Fibroblast of skin of right biceps (primary cell): ENCODE measurements at regions not wholly inside any gene's neighbourhood (a gene's known extent, or its start where the extent isn't known, plus 50 kb on each side); places are given as distances from the start of the nearest gene placed in this dataset.
"Not testable (repeated sequence)": the region's sequence is repeated elsewhere in the genome, so short reads cannot be mapped to it uniquely, and the experiment has no call there.

Experiments
- DNase-seq: peaks from one replicate; pipeline ENCODE4 v3.0.0-alpha.2; 2013

- DNase-seq, result no peak
These were observed 1137.1 kb downstream of the OLFM4 start for GRCh38 chr13:54165581-54166215.

- DNase-seq, result no peak
These were observed 1145.4 kb downstream of the OLFM4 start for GRCh38 chr13:54173996-54174395.

- DNase-seq, result no peak
These were observed 1146.9 kb downstream of the OLFM4 start for GRCh38 chr13:54175466-54175865.

- no peak for DNase-seq
These were observed 1148.9 kb downstream of the OLFM4 start for GRCh38 chr13:54177466-54177865.

- DNase-seq, result no peak
These were observed 1154.6 kb downstream of the OLFM4 start for GRCh38 chr13:54183166-54183565.

- no peak for DNase-seq
These were observed 1155.1 kb downstream of the OLFM4 start for GRCh38 chr13:54183728-54184127.

GRCh38 chr13:54184576-54184975 lies 1156.0 kb downstream of the OLFM4 start:
- DNase-seq, result no peak

- no peak for DNase-seq
These were observed 1156.5 kb downstream of the OLFM4 start for GRCh38 chr13:54185101-54185500.

- DNase-seq, result no peak
These were observed 1157.2 kb downstream of the OLFM4 start for GRCh38 chr13:54185785-54186184.

GRCh38 chr13:54187461-54187860 lies 1158.8 kb downstream of the OLFM4 start:
- DNase-seq, result no peak

- no peak for DNase-seq
These were observed 1165.8 kb downstream of the OLFM4 start for GRCh38 chr13:54194233-54195024.

GRCh38 chr13:54196684-54197083 lies 1168.1 kb downstream of the OLFM4 start:
- DNase-seq, result no peak

GRCh38 chr13:54198911-54199310 lies 1170.3 kb downstream of the OLFM4 start:
- no peak for DNase-seq

GRCh38 chr13:54206626-54207025 lies 1178.0 kb downstream of the OLFM4 start:
- no peak for DNase-seq

GRCh38 chr13:54210397-54211049 lies 1181.9 kb downstream of the OLFM4 start:
- DNase-seq, result no peak

GRCh38 chr13:54216221-54216620 lies 1187.6 kb downstream of the OLFM4 start:
- no peak for DNase-seq

- DNase-seq, result no peak
These were observed 1198.3 kb downstream of the OLFM4 start for GRCh38 chr13:54226876-54227275.

GRCh38 chr13:54232700-54233099 lies 1204.1 kb downstream of the OLFM4 start:
- no peak for DNase-seq

GRCh38 chr13:54234607-54235006 lies 1206.0 kb downstream of the OLFM4 start:
- DNase-seq, result no peak

GRCh38 chr13:54241719-54242118 lies 1213.1 kb downstream of the OLFM4 start:
- peak; percentile 1 for DNase-seq

- no peak for DNase-seq
These were observed 1219.7 kb downstream of the OLFM4 start for GRCh38 chr13:54248306-54248705.

GRCh38 chr13:54261856-54262255 lies 1233.2 kb downstream of the OLFM4 start:
- DNase-seq, result no peak

GRCh38 chr13:54263868-54264267 lies 1235.3 kb downstream of the OLFM4 start:
- no peak for DNase-seq

- not testable (repeated sequence) for DNase-seq
These were observed 1238.6 kb downstream of the OLFM4 start for GRCh38 chr13:54267253-54267668.
